Smooth muscle cell (in vitro differentiated cells): ENCODE measurements at regions not wholly inside any gene's neighbourhood (a gene's known extent, or its start where the extent isn't known, plus 50 kb on each side); places are given as distances from the start of the nearest gene placed in this dataset.

ENCODE experiments used
- DNase-seq: peaks from one replicate; lab custom pipeline; 2025; ENCODE audit not compliant: unreplicated experiment; lab: John Stamatoyannopoulos, UW
- H2AFZ ChIP-seq: fragments of 200-600 bp; sonication (generic); 2 replicates; pipeline ENCODE4 v1.6.0; 2016; ENCODE audit warnings: antibody characterized with exemption, low read depth, mild to moderate bottlenecking
- H3F3A ChIP-seq: fragments of 200-600 bp; sonication (generic); 2 replicates; pipeline ENCODE4 v1.6.0; 2017; ENCODE audit warnings: antibody characterized with exemption, low read depth
- H3K27ac ChIP-seq: fragments of 200-600 bp; sonication (generic); 2 replicates; pipeline ENCODE4 v1.5.1; 2016; ENCODE audit warnings: low read depth, mild to moderate bottlenecking
- H3K27me3 ChIP-seq: fragments of 200-600 bp; sonication (generic); 2 replicates; pipeline ENCODE4 v1.6.1; 2016; ENCODE audit warnings: low read depth, mild to moderate bottlenecking
- H3K36me3 ChIP-seq: fragments of 200-600 bp; sonication (generic); 2 replicates; pipeline ENCODE4 v1.5.1; 2016; ENCODE audit warnings: low read depth
- H3K4me1 ChIP-seq: fragments of 200-600 bp; sonication (generic); 2 replicates; pipeline ENCODE4 v1.5.1; 2016; ENCODE audit warnings: low read depth
- H3K4me2 ChIP-seq: fragments of 200-600 bp; sonication (generic); 2 replicates; pipeline ENCODE4 v1.6.0; 2016; ENCODE audit warnings: mild to moderate bottlenecking
- H3K4me3 ChIP-seq: fragments of 200-600 bp; sonication (generic); 2 replicates; pipeline ENCODE4 v1.5.1; 2016; ENCODE audit warnings: mild to moderate bottlenecking
- H3K79me2 ChIP-seq: fragments of 200-600 bp; sonication (generic); 2 replicates; pipeline ENCODE4 v1.6.0; 2016; ENCODE audit warnings: low read depth, mild to moderate bottlenecking
- H3K9ac ChIP-seq: fragments of 200-600 bp; sonication (generic); 2 replicates; pipeline ENCODE4 v1.6.0; 2016; ENCODE audit warnings: low read depth
- H3K9me3 ChIP-seq: fragments of 200-600 bp; sonication (generic); replicated peaks from 2 replicates; pipeline ENCODE4 v1.5.1; 2016; ENCODE audit warnings: low read depth
- H4K20me1 ChIP-seq: fragments of 200-600 bp; sonication (generic); 2 replicates; pipeline ENCODE4 v1.6.0; 2016; ENCODE audit warnings: low read depth
- WGBS: methylation state at CpG from one replicate; pipeline ENCODE4 v1.1.7; 2016; ENCODE audit warnings: low lambda C conversion rate; 5-methylcytosine and 5-hydroxymethylcytosine counted together
- TF ChIP-seq, protein P1 (sequence below): fragments of 200-600 bp; sonication (generic); IDR thresholded peaks from 2 replicates; pipeline ENCODE4 v1.5.1; 2017; ENCODE audit warnings: borderline replicate concordance, mild to moderate bottlenecking, antibody characterized with exemption; ENCODE audit not compliant: insufficient read depth, poor library complexity, severe bottlenecking

DNA sequence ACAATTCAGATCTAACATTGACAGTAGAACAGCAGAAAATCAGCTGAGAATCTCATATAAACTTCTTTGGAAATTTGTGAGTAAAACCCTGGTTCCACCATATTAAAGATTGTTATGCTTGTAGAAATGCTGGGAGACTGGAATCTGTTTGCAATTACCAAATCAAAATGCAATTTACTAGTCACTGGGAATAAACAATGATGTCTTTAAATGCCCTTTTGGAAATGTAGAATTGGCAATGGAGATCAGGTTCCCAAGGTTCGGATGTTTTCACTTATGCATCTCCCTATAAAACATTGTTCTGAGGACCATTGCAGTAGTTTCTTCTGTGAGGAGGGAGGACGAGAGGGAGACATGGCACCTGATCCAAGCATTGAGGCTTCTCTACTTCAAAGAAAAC, 384.4 kb downstream of the TMEM167A start:
- Histone ChIP-seq H4K20me1 (no peaks in the 10 kb centered on the region), H3K9ac (no peak overlapping the region), H2AFZ (no peak overlapping the region), H3K79me2 (no peaks in the 10 kb centered on the region), H3K4me2 (no peak overlapping the region), H3K27ac (no peak overlapping the region), H3F3A (no peaks in the 10 kb centered on the region), H3K36me3 (no peaks in the 10 kb centered on the region), H3K4me1 (no peaks in the 10 kb centered on the region), H3K27me3 (no peaks in the 10 kb centered on the region), H3K4me3 (no peak overlapping the region), H3K9me3 (no peaks in the 10 kb centered on the region)
- TF ChIP-seq, protein P1, sequence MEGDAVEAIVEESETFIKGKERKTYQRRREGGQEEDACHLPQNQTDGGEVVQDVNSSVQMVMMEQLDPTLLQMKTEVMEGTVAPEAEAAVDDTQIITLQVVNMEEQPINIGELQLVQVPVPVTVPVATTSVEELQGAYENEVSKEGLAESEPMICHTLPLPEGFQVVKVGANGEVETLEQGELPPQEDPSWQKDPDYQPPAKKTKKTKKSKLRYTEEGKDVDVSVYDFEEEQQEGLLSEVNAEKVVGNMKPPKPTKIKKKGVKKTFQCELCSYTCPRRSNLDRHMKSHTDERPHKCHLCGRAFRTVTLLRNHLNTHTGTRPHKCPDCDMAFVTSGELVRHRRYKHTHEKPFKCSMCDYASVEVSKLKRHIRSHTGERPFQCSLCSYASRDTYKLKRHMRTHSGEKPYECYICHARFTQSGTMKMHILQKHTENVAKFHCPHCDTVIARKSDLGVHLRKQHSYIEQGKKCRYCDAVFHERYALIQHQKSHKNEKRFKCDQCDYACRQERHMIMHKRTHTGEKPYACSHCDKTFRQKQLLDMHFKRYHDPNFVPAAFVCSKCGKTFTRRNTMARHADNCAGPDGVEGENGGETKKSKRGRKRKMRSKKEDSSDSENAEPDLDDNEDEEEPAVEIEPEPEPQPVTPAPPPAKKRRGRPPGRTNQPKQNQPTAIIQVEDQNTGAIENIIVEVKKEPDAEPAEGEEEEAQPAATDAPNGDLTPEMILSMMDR, result no peak
- no peak for DNase-seq
- 98% methylated on average over 2 of the region's 2 CpGs for WGBS

DNA sequence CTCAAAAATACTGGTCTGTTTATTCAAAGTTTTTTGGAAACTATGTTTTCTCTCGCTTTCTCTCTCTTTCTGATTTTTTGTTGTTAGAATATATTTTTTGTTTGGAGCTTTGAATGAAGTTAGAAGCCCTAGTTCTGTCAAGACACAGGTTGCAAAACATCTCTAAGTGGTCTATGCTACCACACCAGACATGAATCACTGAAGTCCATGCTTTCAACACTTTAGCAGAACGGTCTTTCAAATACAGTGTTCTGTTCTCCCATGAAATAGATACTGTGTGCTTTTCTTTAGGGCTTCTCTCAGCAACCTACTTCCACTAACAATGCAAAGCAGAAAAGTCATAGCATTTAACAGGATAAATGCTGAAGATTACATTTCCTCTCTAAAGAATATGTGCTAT, 392.5 kb downstream of the TMEM167A start:
- H3K4me3 ChIP-seq, result no peak overlapping the region
- no peak overlapping the region for H3K4me2 ChIP-seq
- H3K27me3 ChIP-seq, result no peaks in the 10 kb centered on the region
- 77% methylated on average over 2 of the region's 2 CpGs for WGBS
- H3K9ac ChIP-seq, result no peak overlapping the region
- TF ChIP-seq, protein P1, result no peak
- no peak for DNase-seq
- H3F3A ChIP-seq, result no peaks in the 10 kb centered on the region
- H3K36me3 ChIP-seq, result no peaks in the 10 kb centered on the region
- no peaks in the 10 kb centered on the region for H4K20me1 ChIP-seq
- no peaks in the 10 kb centered on the region for H3K4me1 ChIP-seq
- no peak overlapping the region for H3K27ac ChIP-seq
- H2AFZ ChIP-seq, result no peak overlapping the region
- no peaks in the 10 kb centered on the region for H3K9me3 ChIP-seq
- H3K79me2 ChIP-seq, result no peaks in the 10 kb centered on the region

DNA sequence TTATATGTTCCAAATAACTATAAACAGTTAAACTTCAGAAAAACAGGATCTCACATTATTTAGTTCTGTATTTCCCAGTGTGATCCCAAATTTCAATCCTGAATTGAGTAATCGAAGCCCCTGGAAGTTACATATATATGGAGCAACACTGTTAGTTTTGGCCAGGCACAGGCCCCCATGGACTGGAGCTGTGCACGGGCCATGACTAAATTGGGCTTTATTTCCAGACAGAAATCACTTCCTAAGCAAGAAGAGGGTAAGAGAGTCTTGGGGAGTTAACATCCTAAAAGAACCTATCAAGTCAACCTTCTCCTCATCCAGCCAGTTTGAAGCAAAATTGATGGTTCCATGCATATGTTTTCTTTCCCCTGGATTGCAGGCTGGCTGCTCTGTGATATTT, 393.0 kb downstream of the TMEM167A start:
- Histone ChIP-seq H2AFZ (no peak overlapping the region), H3K9me3 (no peaks in the 10 kb centered on the region), H3F3A (no peaks in the 10 kb centered on the region), H3K36me3 (no peaks in the 10 kb centered on the region), H3K27ac (no peak overlapping the region), H3K4me3 (no peak overlapping the region), H3K4me1 (no peaks in the 10 kb centered on the region), H3K27me3 (no peaks in the 10 kb centered on the region), H3K4me2 (no peak overlapping the region), H3K9ac (no peak overlapping the region), H3K79me2 (no peaks in the 10 kb centered on the region), H4K20me1 (no peaks in the 10 kb centered on the region)
- TF ChIP-seq, protein P1, result no peak
- no peak for DNase-seq
- WGBS, result 97% methylated on average over 2 of the region's 2 CpGs

DNA sequence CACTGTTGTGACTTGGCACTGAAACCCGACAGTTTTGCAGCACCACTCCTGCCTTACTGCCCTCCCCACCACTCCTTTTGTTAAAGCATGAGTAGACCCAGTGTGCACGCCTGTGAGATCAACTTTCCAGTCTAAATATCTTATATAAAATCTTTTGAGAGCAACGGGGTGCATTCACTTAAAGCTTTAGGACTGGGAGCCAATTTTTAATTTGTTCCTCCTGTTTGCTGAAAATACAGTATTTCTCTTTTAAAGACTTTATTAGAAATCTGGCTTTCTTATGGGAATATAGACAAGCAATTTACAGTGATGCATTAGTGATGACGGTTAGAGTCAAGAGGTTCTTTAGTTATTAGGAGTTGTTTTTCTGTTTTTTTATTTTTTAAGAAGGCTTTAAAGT, 397.5 kb downstream of the TMEM167A start:
- H3K36me3 ChIP-seq, result no peaks in the 10 kb centered on the region
- TF ChIP-seq, protein P1, result no peak
- no peaks in the 10 kb centered on the region for H3F3A ChIP-seq
- no peak for DNase-seq
- no peak overlapping the region for H3K27ac ChIP-seq
- H3K27me3 ChIP-seq, result no peaks in the 10 kb centered on the region
- no peaks in the 10 kb centered on the region for H3K9me3 ChIP-seq
- H3K4me3 ChIP-seq, result no peak overlapping the region
- H3K9ac ChIP-seq, result no peak overlapping the region
- no peaks in the 10 kb centered on the region for H3K4me1 ChIP-seq
- no peak overlapping the region for H3K4me2 ChIP-seq
- 88% methylated on average over 4 of the region's 4 CpGs for WGBS
- H3K79me2 ChIP-seq, result no peaks in the 10 kb centered on the region
- no peak overlapping the region for H2AFZ ChIP-seq
- H4K20me1 ChIP-seq, result no peaks in the 10 kb centered on the region
